ENCODE measurements at regions not wholly inside any gene's neighbourhood (a gene's known extent, or its start where the extent isn't known, plus 50 kb on each side); places are given as distances from the start of the nearest gene placed in this dataset.

DNA sequence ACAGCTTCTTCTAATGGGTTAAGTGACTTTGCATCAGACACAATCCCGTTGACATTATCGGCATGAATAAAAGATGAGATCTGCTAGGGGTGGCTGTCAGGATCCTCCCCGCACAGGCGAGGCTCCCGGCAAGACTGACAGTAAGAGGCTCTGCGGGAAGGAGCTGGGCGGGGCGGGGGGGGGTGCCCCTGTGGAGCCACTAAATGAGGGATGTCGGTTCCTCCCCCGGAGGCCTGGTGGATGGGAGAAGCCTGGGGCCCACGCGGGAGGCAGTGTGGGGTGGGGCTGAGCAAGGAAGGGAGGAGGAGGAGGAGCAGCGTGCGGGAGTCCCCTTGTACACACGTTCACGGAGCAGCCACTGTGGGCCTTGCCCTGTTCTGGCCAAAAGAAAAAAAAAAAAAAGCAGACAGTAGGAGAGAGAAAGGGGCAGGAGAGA lies 190.9 kb upstream of the GSE1 start:
- WGBS, 4 donors, result 62 to 72% (median 71%) methylated on average over 13 to 16 of the region's 16 CpGs

GRCh38 chr16:85422632-85423550 lies 190.2 kb upstream of the GSE1 start:
- no peak overlapping the region for H3K4me3 ChIP-seq
- TF ChIP-seq POLR2A (IDR thresholded peaks at IDR 0.05) (no peak), CTCF (IDR thresholded peaks at IDR 0.05) (no peak)
- H3K27ac ChIP-seq, result no peak overlapping the region
- WGBS, 4 donors, result 86 to 91% (median 88%) methylated on average over 19 to 23 of the region's 23 CpGs
- no peaks in the 10 kb centered on the region for H3K9me3 ChIP-seq (replicated peaks in 1 of 3)
- no peaks in the 10 kb centered on the region for H3K4me1 ChIP-seq (replicated peaks in 1 of 2)
- no peak for DNase-seq
- no peaks in the 10 kb centered on the region for H3K27me3 ChIP-seq
- H3K36me3 ChIP-seq (replicated peaks in 1 of 2), result no peaks in the 10 kb centered on the region
- intact Hi-C loops (cut with DNase I), result loop anchor here (5.0 kb wide), 1 partner anchor 184 kb away; no protein-coding TSS in a partner anchor

More for the DNA sequence above, 190.9 kb upstream of the GSE1 start:
- H3K4me1 ChIP-seq (replicated peaks in 1 of 2), result no peaks in the 10 kb centered on the region
- TF ChIP-seq POLR2A (IDR thresholded peaks at IDR 0.05), result no peak
- no peak for TF ChIP-seq CTCF (IDR thresholded peaks at IDR 0.05)
- H3K27me3 ChIP-seq, result no peaks in the 10 kb centered on the region
- H3K9me3 ChIP-seq (replicated peaks in 1 of 3), result no peaks in the 10 kb centered on the region
- no peak for DNase-seq
- no peak overlapping the region for H3K27ac ChIP-seq
- intact Hi-C loops (cut with DNase I), result loop anchor here (5.0 kb wide), 1 partner anchor 185 kb away; no protein-coding TSS in a partner anchor
- H3K36me3 ChIP-seq (replicated peaks in 1 of 2), result no peaks in the 10 kb centered on the region
- no peak overlapping the region for H3K4me3 ChIP-seq

GRCh38 chr16:85423631-85424030 lies 189.5 kb upstream of the GSE1 start:
- intact Hi-C loops (cut with DNase I), result loop anchor here (5.0 kb wide), 1 partner anchor 184 kb away; no protein-coding TSS in a partner anchor
- no peaks in the 10 kb centered on the region for H3K36me3 ChIP-seq (replicated peaks in 1 of 2)
- no peak for TF ChIP-seq POLR2A (IDR thresholded peaks at IDR 0.05)
- no peak for TF ChIP-seq CTCF (IDR thresholded peaks at IDR 0.05)
- H3K9me3 ChIP-seq (replicated peaks in 1 of 3), result no peaks in the 10 kb centered on the region
- no peaks in the 10 kb centered on the region for H3K4me1 ChIP-seq (replicated peaks in 1 of 2)
- H3K4me3 ChIP-seq, result no peak overlapping the region
- DNase-seq, result no peak
- H3K27me3 ChIP-seq, result no peaks in the 10 kb centered on the region
- 85 to 97% (median 87%) methylated on average over 11 of the region's 11 CpGs for WGBS, 4 donors
- no peak overlapping the region for H3K27ac ChIP-seq

- H3K36me3 ChIP-seq (replicated peaks in 1 of 2), result no peaks in the 10 kb centered on the region
- no peaks in the 10 kb centered on the region for H3K9me3 ChIP-seq (replicated peaks in 1 of 3)
- TF ChIP-seq CTCF (IDR thresholded peaks at IDR 0.05) (no peak), POLR2A (IDR thresholded peaks at IDR 0.05) (no peak)
- no peaks in the 10 kb centered on the region for H3K4me1 ChIP-seq (replicated peaks in 1 of 2)
- no peak for DNase-seq
- intact Hi-C loops (cut with DNase I), result loop anchor here (5.0 kb wide), 1 partner anchor 183 kb away; no protein-coding TSS in a partner anchor
- H3K27me3 ChIP-seq, result no peaks in the 10 kb centered on the region
- 82 to 91% (median 86%) methylated on average over 29 to 35 of the region's 35 CpGs for WGBS, 4 donors
- no peak overlapping the region for H3K4me3 ChIP-seq
- no peak overlapping the region for H3K27ac ChIP-seq
Measured at GRCh38 chr16:85424260-85425073, 188.7 kb upstream of the GSE1 start.
